Ovary (tissue), 7 donors: ENCODE measurements at regions not wholly inside any gene's neighbourhood (a gene's known extent, or its start where the extent isn't known, plus 50 kb on each side); places are given as distances from the start of the nearest gene placed in this dataset.

Source experiments
- DNase-seq, 5 donors: peaks; one replicate each; pipeline ENCODE4 v3.0.0-alpha.2; 2019 to 2020
- H3K27ac ChIP-seq, 2 donors: fragments of 200-600 bp; one replicate each; pipeline versions ENCODE4 v1.5.1 to v1.8.0; 2019 to 2022
- H3K27me3 ChIP-seq: fragments of 200-600 bp; one replicate; pipeline ENCODE4 v1.8.0; 2022
- H3K36me3 ChIP-seq: fragments of 200-600 bp; sonication (generic); one replicate; pipeline ENCODE4 v1.5.1; 2019
- H3K4me1 ChIP-seq: one replicate; pipeline ENCODE4 v1.8.1; 2013; ENCODE audit warnings: mild to moderate bottlenecking, moderate library complexity; ENCODE audit not compliant: insufficient read depth
- H3K4me3 ChIP-seq: fragments of 200-600 bp; sonication (generic); one replicate; pipeline ENCODE4 v1.5.1; 2017
- H3K9me3 ChIP-seq, 2 donors: fragments of 200-600 bp in 1 of 2; sonication (generic) in 1 of 2; one replicate each; pipeline versions ENCODE4 v1.5.1 to v1.8.1; 2013 to 2019; ENCODE audit warnings: mild to moderate bottlenecking in 1 of 2, moderate library complexity in 1 of 2
- EP300 ChIP-seq: sonication (generic); formaldehyde crosslinking; IDR thresholded peaks from one replicate; pipeline ENCODE4 v1.6.1; 2017; ENCODE audit warnings: antibody characterized with exemption
- POLR2A ChIP-seq: fragments of 450-650 bp; IDR thresholded peaks from one replicate; pipeline ENCODE4 v1.6.1; 2017; ENCODE audit warnings: antibody characterized with exemption, mild to moderate bottlenecking, moderate library complexity
- WGBS, 3 donors: extraction: QIAGEN DNeasy Blood & Tissue Kit in 1 of 3; methylation state at CpG; one replicate each; pipeline versions ENCODE4 v1.1.5 to v1.1.7; 2013 to 2017; 5-methylcytosine and 5-hydroxymethylcytosine counted together
- intact Hi-C, 4 donors: fragments of 100-400 bp; cut with DNase I; formaldehyde crosslinking; loops; one replicate each; pipeline versions ENCODE4 v1.11.0 to v1.15.1; 2022 to 2023
- TF ChIP-seq, protein P1 (sequence below), 3 donors: fragments of 450-650 bp in 2 of 3; fragments of 200-600 bp in 1 of 3; IDR thresholded peaks; one replicate each; pipeline versions ENCODE4 v1.5.1 to v1.8.0; 2016 to 2022; ENCODE audit warnings: antibody characterized with exemption in 3 of 3, mild to moderate bottlenecking in 1 of 3
- donor health status: DM: no; HTN: no; CAD: no; lungs with moderate emphysema.
- donor health status: DM: no; HTN: no; CAD: no.
- donor health status: Bipolar disorder and iron deficiency.
- donor health status: DM: no; HTN: no; CAD: no.
- donor health status: DM: yes; HTN: yes; CAD: no.

DNA sequence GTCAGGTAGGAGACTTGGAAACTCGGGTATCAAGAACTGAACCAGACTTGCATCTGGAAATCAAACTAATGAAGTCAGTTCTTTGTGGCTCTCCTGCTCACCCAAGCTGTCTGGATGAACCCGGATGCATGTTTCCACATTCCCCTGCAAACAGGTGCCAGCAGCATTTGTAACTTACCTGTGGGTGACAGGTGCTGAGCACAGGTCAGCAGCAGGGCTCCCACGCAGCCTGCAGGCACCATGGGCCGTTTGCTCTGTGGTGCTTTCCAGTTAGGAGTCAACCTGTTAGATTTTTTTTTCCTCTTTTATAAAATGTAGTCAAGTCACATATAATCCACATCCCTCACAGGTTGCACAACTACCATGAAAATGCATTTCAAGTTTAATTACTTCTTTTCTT lies 385.6 kb upstream of the ADGRL3 start:
- no peak overlapping the region for H3K27ac ChIP-seq
- no peaks in the 10 kb centered on the region for H3K4me1 ChIP-seq
- no peak overlapping the region for H3K4me3 ChIP-seq
- no peaks in the 10 kb centered on the region for H3K27me3 ChIP-seq
- no peaks in the 10 kb centered on the region for H3K9me3 ChIP-seq
- no peak for DNase-seq
- TF ChIP-seq POLR2A (no peak), EP300 (no peak)
- TF ChIP-seq, protein P1, sequence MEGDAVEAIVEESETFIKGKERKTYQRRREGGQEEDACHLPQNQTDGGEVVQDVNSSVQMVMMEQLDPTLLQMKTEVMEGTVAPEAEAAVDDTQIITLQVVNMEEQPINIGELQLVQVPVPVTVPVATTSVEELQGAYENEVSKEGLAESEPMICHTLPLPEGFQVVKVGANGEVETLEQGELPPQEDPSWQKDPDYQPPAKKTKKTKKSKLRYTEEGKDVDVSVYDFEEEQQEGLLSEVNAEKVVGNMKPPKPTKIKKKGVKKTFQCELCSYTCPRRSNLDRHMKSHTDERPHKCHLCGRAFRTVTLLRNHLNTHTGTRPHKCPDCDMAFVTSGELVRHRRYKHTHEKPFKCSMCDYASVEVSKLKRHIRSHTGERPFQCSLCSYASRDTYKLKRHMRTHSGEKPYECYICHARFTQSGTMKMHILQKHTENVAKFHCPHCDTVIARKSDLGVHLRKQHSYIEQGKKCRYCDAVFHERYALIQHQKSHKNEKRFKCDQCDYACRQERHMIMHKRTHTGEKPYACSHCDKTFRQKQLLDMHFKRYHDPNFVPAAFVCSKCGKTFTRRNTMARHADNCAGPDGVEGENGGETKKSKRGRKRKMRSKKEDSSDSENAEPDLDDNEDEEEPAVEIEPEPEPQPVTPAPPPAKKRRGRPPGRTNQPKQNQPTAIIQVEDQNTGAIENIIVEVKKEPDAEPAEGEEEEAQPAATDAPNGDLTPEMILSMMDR (IDR thresholded peaks at IDR 0.05): no peak
- no peaks in the 10 kb centered on the region for H3K36me3 ChIP-seq
- intact Hi-C loops: no loop called here
- 81 to 85% (median 84%) methylated on average over 4 of the region's 4 CpGs for WGBS, 3 donors

DNA sequence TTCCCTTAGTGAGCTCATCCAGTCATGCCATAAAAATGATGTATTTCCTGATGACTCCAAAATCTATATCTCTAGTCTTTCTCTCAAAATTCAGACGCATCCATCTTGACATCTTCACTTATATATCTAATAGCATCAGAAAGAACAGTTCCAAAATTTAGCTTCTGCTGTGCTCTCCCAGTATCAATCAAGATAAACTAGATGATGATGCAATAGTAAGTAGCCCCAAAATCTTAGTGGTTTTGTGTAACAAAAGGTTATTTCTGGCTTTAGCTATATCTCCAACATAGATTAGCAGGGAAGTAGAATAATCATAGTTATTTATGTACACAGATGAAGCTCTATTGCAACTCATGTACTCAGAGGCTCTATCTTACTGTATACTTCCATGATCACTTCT lies 382.5 kb upstream of the ADGRL3 start:
- H3K4me3 ChIP-seq: no peak overlapping the region
- H3K27me3 ChIP-seq: no peaks in the 10 kb centered on the region
- WGBS, 3 donors: 72 to 91% (median 77%) methylated on average over 1 of the region's 1 CpG
- H3K36me3 ChIP-seq: no peaks in the 10 kb centered on the region
- DNase-seq: no peak
- no peak for TF ChIP-seq EP300
- no peaks in the 10 kb centered on the region for H3K4me1 ChIP-seq
- no peak overlapping the region for H3K27ac ChIP-seq
- intact Hi-C loops: no loop called here
- no peaks in the 10 kb centered on the region for H3K9me3 ChIP-seq

DNA sequence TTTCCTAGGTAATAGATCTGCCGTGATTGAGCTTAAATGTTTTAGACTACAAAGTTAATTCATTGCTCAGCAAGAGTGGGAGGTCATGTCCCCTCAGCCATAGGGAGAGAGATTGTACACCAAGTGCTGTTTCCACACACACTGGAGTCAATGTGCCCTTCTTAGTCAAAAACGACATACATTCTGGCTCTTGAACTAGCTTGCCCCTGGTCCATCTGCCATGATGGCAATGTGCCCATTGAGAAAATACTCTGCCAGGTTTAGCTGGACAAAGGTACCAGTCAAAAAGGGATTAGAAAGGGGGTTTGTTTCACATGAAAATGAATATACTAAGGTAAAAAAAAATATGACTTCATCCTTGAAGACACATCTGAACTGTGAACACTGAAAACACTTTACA lies 377.1 kb upstream of the ADGRL3 start:
- H3K27me3 ChIP-seq: no peaks in the 10 kb centered on the region
- DNase-seq: no peak
- H3K9me3 ChIP-seq: no peaks in the 10 kb centered on the region
- TF ChIP-seq, protein P1 (IDR thresholded peaks at IDR 0.05): no peak
- no peak for TF ChIP-seq POLR2A
- no peak overlapping the region for H3K27ac ChIP-seq
- no peaks in the 10 kb centered on the region for H3K4me1 ChIP-seq
- 54 to 57% (median 54%) methylated on average over 2 of the region's 2 CpGs for WGBS, 3 donors
- intact Hi-C loops: no loop called here
- H3K36me3 ChIP-seq: no peaks in the 10 kb centered on the region
- no peak overlapping the region for H3K4me3 ChIP-seq

DNA sequence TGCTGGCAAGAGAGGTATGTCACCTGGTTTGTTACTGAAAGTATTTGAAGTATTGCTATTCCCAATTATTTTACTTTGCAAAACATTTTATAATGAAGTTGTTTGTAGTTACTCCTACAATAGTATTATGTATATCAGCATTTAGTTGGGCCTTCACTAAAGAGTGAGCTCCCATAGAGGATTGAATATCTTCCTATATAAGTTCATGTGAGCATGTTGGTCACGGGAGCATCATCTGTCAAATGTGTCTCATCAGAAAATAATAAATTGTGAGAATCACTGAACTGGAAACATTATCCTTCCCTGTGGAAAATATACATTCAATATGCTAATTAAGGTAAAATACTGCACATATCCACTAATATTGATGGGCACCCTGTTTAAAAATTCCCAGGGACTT lies 360.1 kb upstream of the ADGRL3 start:
- Histone ChIP-seq H3K36me3 (no peaks in the 10 kb centered on the region), H3K27me3 (no peaks in the 10 kb centered on the region), H3K4me3 (no peak overlapping the region), H3K9me3 (no peaks in the 10 kb centered on the region), H3K4me1 (no peaks in the 10 kb centered on the region), H3K27ac (no peak overlapping the region)
- TF ChIP-seq EP300 (no peak), POLR2A (no peak)
- TF ChIP-seq, protein P1 (IDR thresholded peaks at IDR 0.05): no peak
- WGBS, 3 donors: 79 to 83% (median 79%) methylated on average over 1 of the region's 1 CpG
- intact Hi-C loops: no loop called here
- DNase-seq: no peak

DNA sequence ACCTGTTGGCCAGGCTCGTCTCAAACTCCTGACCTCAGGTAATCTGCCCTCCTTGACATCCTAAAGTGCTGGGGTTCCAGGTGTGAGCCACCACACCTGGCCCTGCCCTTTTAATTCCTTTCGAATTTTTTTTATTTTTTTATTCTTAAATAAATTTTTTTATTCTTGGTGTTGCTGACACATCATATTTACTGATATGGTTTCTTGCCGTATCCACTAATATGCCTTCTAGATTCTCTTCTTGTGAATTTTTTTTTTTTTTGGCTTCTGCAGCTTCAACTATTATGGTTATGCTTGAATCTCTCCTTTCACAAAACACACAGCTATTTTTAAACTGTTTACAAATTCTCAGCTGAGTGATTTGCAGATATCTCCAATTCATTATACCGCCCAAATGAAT lies 353.4 kb upstream of the ADGRL3 start:
- intact Hi-C loops: no loop called here

More for the DNA sequence above, 353.4 kb upstream of the ADGRL3 start:
- Histone ChIP-seq H3K36me3 (no peaks in the 10 kb centered on the region), H3K4me3 (no peak overlapping the region), H3K27me3 (no peaks in the 10 kb centered on the region), H3K4me1 (no peaks in the 10 kb centered on the region), H3K27ac (no peak overlapping the region), H3K9me3 (no peaks in the 10 kb centered on the region)
- DNase-seq: no peak
- 69 to 82% (median 74%) methylated on average over 4 of the region's 4 CpGs for WGBS, 3 donors
- TF ChIP-seq POLR2A (no peak), EP300 (no peak)
- TF ChIP-seq, protein P1 (IDR thresholded peaks at IDR 0.05): no peak
